Hematopoietic multipotent progenitor cell treated with erythropoietin and hydrocortisone succinate and interleukin-3 and kit ligand, for 15 days (in vitro differentiated cells): ENCODE measurements at regions not wholly inside any gene's neighbourhood (a gene's known extent, or its start where the extent isn't known, plus 50 kb on each side); places are given as distances from the start of the nearest gene placed in this dataset.

Experiments
- DNase-seq: peaks from one replicate; pipeline ENCODE4 v3.0.0-alpha.2; 2015; ENCODE audit warnings: low spot score

DNA sequence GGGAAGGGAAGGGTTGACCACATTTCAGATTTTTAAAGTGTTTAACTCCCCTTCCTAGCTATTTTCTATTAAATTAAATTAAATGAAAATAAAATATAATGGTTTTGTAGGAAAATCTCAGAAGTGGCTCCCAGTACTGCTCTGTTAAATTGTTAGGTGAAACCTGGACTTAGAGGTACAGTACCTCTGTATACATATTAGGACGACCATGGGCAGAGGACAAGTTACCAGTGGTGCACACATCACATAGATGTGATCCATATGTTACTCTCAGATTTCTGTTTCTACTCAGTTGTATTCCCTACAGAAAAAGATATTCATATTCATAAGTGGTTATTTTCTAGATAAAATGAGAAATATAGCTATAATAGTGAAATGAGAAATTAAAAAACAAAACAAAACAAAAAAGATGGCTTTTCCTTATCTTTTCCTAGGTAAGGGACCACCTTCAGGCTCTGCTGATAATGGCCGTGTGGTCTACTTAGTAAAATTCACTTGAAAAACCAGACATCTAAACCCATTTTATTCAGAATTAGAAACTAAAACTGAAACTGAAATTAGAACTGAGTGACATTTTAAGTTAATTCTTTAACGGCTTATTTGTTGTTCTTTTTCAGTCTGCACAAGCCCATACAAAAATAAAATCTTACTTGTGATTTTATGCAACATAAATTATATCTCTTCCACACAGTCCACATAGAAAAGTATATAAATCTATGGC lies 832.5 kb upstream of the CHAC2 start:
- DNase-seq: no peak

DNA sequence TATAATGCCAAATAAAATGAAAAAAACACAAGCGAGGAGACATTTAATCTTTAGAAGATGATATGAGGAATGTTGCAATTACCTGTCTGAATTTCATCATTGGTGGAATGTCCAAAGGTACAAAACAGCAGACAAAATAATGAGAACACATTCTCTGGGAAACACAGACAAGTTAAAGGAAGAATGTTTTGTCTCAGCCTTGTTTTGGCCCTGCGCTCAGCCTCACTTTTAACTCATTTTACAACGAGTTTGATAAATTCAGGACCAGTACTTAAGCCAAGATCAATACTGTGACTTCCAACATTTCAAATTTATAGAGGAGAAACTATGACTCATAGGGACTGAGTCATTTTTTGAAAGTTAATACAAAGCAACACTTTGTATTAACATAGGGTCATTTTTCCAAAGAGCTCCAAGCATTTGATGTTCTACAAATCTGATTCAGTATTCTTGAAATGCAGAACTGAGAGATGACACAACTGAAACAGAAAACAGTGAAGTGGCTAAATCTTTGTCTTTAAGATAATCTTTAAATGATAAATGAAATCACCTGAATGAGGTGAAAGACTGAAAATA lies 833.2 kb upstream of the CHAC2 start:
- DNase-seq: no peak

DNA sequence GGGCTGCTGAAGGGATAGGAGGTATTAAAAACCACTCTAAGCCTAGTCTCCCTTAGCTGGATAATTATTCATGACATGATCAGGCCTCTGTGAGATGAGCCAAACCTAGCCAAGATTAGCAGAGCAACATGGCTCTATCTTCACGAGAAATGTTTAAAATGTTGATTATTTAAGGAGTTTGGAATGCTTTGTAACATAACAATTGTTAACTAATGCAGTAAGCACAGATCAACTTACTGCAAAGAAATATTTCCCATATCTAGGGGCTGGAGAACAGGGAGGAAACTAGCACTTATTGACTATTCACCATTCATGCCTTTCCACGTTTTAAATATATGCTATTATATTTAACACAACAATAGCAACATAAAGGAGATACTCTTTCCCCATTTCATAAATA lies 833.7 kb upstream of the CHAC2 start:
- DNase-seq: no peak

DNA sequence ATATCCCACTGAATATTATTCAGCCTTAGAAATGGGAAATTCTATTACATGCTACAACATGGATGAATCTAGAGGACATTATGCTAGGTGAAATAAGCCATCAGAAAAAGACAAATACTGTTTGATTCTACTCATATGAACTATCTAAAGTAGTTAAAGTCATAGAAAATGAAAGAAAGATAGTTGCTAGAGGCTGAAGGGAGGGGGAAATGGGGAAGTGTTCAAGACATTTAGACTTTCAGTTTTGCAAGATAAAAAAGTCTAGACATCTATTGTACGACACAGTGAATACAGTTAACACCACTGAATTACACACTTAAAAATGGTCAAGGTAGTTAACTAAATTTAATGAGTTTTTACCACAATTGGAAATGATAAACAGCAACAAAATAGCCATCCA lies 835.9 kb upstream of the CHAC2 start:
- no peak for DNase-seq

DNA sequence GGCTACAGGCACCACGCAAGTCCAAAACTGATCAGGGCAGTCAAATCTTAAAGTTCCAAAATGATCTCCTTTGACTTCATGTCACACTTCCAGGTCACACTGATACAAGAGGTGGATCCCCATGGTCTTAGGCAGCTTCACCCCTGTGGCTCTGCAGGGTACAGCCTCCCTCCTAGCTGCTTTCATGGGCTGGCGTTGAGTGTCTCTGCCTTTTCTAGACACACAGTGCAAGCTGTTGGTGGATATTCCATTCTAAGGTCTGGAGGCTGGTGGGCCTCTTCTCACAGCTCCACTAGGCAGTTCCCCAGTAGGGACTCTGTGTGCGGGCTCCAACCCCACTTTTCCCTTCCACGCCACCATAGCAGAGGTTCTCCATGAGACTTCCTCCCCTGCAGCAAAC lies 838.2 kb upstream of the CHAC2 start:
- no peak for DNase-seq

DNA sequence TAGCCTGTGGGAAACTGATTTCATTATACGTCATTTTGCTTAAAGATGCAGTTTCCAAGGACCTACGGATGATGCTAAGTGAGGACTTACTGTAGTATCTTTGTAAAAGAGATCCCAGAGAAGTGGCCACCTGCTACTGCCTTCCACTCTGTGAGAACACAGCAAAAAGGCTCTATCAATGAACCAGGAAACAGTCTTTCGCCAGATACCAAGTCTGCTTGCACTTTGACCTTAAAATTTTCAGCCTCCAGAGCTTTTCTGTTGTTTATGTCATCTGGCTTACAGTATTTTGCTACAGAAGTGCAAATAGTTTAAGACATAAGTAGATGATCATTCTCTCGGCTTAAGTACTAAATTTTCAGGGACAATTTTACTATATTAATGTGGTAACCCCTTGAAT lies 847.9 kb upstream of the CHAC2 start:
- no peak for DNase-seq

DNA sequence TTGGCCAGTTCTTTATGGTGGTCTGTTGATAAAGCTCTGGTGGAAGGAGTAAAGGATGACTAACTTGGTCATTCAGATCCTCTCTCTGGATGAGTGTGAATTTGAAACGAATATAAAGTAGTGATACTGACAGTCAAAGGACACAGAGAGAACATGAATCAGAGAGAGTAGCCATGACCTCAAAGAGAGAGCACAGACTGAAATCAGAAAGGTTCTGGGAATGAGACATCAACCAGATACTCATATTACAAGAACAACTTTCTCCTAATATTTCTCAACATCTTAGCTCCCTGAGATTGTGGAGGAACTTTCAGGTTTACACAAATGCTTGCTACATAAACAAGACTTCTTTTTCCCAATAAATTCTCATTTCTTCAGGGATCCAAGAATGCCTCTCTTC lies 849.1 kb upstream of the CHAC2 start:
- DNase-seq: no peak

DNA sequence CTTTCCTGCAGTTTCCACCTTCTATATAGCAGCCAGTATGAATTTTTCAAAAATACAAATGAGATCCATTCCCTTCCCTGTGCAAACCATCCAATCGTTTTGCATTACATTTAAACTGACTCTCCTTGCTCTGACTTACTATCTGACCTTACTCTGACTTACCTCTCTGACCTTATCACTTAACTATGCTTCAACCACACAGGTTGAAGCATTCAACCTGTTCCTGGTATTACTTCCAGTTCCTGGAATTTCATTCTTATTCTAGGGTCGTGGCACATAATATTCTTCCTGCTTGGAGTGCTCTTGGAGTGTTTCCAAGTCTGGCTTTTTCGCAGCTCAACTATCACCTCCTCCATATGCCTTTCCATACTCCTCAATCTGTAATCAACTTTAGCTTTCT lies 850.6 kb upstream of the CHAC2 start:
- no peak for DNase-seq

DNA sequence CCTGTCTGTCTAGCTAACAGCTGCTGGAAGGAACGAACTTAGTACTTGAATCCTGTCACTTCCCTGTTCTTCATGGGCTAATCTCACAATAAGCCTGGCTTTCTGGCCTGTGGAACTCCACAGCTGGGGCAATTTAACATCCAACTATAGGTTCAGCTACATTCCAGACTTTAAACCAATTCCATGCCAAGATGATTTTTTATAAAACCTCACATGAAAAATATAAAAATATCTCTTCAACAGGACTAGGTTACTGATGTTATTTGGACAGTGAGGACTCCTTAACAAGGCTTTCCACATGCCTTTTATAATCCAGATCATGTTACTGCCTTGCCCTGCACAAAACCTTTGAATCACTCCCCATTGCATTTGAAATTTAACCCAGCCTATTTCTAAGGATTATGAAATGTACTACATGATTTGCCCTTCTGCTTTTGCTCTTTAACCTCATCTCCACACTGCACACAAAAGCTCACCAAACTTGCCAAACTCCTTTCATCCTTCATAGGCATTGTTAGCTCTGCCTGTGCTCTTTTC lies 863.2 kb upstream of the CHAC2 start:
- DNase-seq: no peak

DNA sequence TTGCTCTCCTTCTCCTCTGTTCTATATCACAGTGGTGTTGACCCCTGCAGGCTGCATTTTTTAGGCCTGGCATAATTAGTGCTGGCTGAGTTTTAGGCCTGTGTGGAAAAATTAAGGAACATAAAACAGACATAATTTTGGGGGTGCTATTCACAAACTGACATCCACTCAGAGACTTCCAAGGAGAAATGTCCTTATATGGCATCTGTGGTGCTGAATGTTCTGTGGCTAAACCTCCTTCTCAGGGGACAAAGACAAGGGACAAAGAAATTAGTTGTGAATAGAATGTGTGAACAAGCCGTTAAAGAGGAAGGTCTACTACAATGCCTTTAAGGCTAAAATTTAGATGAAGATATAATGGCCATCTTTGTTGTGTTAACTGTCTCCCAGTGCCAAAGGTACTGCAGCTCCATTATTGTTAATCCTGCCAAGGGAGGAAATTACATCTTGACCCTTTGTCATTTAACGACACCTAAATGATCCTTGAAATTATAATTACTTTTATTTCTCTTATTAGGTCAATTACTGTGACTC lies 870.0 kb upstream of the CHAC2 start:
- DNase-seq: no peak

DNA sequence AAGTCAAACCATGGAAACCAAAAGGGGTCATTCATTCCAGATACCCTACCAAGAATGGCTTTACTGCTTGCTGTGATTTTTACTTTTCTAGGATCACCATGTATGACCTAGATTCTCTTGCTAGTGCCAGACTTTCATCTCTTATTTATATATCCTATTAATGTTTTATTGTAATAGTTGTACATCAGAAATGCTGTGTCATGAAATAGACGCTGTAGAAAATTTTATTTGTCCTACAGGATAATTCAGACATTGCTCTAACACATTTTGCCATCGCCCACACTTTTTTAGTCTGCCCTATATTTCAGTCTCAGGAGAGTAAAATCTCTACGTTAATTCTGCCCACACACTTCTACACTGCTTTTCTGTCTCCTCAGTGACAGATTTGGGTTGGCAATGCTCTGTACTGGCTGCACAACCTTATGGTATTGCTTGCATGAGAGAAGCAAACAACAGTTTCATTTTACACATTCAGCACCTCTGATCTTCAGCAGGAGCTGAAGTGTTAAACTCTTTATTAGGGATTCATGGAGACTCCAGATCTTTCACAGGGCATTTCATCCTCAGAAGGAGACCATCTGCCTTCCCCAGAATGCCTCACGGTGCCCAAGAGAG lies 871.8 kb upstream of the CHAC2 start:
- DNase-seq: no peak

DNA sequence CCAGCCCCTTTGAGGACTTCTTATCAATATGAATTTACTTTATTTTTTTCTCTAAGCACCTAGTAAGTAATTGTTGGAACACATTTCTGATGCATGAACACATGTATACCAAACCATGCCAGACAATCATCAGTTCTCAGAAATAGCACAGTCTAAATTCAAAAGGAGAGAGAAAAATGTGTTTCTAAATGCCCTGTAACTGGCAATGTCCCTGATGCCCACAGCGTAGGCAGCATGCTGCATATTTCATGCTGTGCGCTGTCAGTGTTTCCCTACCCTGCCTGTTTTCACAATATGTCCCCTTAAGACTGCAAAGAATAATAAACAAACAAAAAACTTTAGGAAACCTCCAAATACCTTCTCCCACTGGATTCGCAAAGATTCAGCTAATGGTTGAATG lies 881.0 kb upstream of the CHAC2 start:
- no peak for DNase-seq

DNA sequence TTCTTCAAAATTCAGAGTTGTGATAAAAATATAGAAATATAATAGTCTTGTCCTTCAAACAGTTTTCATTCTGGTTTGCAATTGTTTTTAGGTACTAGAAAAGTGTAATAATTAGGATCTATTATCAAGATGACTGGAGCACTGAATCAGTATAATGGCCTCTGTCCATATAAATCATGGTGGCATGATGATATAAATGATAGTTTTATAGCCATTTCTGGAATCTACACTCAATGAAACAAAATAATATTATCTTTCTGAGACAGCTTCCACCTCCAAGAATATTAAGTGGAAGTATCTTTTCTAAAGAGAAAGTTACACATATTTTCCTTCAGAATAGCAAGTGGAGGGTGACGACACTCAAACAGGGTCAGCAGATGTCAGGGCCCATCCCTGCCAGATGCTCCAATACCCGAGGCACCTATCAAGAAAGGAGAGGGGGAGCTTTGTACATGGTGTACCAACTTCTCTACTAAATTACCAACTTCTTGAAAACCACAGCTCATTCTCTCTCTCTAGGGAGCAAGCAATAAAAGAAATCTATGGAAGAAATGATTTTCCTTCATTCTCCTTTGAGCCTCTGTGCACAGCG lies 882.7 kb upstream of the CHAC2 start:
- no peak for DNase-seq

DNA sequence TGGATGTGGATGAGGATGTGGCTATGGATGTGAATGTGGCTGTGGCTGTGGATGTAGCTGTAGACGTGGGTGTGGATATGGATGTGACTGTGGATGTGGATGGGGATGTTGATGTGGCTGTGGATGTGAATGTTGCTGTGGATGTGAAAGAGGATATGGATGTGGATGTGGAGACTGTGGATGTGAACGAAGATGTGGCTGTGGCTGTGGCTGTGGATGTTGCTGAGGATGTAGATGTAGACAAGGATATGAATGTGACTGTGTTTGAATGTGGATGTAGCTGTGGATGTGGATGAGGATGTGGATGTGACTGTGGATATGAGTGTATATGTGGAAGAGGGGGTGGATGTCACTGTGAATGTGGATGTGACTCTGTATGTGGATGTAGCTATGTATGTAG lies 884.6 kb upstream of the CHAC2 start:
- DNase-seq: no peak

DNA sequence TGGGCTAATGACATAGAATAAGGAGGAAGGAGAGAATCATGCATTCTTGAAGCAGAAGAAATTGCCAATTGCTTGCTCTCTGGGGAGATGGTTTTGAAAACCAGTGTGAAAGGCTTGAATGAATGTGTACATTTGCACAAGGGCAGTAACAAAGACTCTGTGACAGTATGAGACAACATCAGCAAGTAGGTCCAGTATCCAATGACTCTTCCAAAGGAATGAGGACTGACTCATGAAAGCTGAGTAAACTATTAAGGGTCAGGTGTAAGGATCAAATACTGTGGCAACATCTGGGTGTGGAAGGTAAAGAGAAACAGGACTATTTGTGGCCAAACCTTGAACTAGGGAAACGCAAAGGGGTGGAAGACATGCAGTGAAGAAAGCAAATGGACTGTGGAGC lies 886.0 kb upstream of the CHAC2 start:
- no peak for DNase-seq

DNA sequence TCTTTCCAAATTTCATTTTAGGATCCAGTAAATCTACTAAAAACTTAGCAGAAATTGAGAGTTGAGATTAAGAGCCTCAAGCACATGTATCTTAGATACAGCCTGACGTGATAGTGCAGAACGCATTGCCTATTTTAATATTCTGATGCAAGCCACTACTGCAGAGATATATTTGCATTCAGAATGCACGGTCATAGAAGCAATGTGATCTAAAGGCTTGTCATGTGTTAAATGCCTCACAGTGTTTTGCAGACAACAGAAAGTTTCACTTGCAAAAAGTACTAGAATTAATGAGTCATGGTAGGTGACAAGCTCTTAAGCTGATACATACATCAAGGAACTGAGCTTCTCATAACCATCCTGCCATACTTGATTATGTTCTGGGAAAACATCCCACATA lies 886.7 kb upstream of the CHAC2 start:
- DNase-seq: no peak

DNA sequence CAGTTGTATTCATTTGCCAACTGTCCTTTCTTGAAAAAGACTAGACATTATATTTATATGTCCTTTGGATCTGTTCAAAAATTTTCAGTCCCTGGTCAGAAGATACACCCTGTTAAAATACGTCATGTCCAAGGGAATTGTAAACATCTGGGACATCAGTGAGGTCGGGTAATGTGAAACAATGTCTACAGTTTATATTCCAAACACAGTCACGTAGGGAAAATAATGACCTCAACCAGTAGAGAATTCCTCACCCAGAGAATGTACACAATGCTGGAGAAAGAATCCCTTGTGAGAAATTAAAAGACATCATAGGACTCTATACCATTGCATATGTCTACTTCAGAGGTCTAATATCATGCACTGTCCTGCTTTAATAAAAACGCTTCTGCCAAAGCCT lies 888.0 kb upstream of the CHAC2 start:
- no peak for DNase-seq

DNA sequence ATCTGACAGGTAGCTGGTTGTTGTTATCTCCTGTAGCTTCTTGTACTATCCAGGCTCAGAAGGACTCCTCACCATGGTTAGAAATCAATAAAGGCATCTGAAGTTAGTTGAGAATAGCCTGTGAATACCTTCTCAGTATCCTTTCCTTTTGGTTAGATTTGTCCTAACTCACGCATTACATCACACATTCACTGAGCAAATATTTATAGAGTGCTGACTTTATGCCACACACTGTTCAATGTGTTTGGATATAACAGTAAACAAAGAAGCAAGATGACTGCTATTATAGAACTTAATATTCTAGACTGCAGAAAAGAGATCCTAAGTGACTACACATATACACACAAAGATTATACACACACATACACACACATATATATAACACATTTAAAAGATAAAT lies 889.9 kb upstream of the CHAC2 start:
- DNase-seq: no peak

DNA sequence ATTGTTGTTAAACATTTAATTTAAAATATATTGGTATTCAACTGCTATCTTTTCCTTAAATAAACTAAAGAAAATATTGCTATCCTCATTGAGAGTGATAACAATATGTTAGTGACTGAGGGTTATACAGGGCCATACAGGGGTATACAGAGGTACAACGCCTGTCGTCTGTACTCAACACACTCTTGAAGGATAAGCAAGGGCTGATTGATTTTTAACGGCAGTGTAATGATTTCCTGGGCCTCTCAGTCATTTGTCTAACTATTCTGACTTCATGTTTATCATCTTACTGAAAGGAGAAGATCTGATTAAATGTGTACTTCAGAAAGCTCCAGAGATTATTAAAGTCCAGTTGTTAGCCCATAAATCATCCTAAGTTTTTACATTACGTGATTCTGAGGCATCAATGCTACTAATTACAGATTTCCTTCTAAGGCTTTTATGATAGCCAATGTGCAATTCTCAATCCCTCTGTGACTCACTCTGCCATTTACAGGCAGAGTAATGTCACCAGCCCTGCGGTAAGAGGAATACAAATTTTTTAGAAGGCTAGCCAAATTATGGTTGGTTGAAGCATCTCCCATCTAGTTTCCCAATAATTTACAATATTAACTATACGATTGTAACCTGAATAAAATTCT lies 893.0 kb upstream of the CHAC2 start:
- no peak for DNase-seq

DNA sequence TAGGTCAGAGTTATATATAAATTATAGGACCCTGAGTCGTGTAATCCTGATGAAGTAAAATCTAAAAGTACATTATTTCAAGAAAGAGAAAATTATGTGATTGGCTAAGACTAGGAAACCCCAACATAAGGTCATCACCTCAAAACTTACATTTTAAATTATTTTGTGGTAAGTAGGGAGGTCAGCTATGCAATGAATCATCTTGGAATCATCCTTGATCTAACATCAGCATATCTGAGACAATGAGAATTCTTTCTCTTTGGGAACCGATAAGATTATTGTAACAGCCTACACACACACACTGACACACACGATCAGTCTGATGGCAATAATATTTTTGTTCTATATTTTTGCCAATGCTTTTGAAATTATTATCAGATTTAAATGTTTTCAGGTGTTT lies 904.8 kb upstream of the CHAC2 start:
- no peak for DNase-seq

DNA sequence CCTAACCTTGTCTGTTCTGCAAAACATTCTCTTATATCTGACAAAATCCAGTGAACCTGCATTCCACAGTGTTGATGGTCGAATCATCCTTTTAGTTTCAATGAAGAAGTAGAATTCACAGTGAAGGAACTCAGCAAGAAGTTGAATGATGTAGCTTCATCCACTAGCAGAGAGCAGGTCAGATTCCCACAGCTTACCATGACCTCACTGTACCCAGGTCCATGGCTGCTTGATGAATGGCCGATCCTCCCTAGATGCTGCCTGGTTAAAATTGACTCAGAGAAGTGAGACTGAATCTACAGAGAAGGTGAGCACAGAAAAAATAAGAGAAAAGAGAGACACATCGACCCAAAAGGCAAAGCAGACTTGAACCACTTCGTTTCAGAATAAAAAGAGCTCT lies 906.0 kb upstream of the CHAC2 start:
- DNase-seq: no peak

DNA sequence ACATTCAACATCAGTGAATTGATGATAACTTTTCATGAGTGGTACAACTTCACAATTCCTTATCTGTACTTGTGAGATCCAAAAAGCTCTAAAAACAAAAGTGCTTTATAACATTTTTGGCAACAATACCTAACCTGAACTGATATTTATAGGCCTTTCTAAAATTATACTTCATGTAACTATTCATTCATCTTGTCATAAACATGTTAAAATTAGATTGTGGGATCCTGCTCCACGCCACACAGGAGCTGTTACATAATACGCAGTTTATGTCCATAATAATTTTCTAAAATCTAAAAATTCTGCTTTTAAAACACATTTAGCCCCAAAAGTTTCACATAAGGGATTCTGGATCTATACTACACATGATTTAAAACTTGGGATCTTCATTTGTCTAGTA lies 908.5 kb upstream of the CHAC2 start:
- no peak for DNase-seq

DNA sequence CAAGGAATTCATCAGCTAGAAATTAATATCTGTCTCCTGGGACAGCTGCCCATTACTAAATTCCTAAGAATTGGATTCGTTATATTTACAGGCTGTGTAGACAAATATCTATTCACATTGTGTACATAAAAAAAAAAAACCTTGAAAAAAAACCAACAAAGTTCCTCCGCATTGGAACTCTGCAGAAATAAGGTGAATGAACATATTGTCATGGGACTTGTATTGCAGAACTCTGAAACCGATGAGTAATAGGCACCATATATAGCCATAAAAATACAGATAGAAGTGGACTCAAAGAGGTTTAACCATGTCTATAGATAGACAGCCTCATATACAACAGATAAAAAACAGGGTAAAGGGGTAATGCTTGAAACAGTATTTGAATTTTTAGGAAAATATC lies 909.9 kb upstream of the CHAC2 start:
- DNase-seq: no peak
